Neural cell (in vitro differentiated cells): ENCODE measurements at regions not wholly inside any gene's neighbourhood (a gene's known extent, or its start where the extent isn't known, plus 50 kb on each side); places are given as distances from the start of the nearest gene placed in this dataset.

Experiments
- CTCF ChIP-seq: fragments of 450-650 bp; IDR thresholded peaks from 2 replicates; pipeline ENCODE4 v1.5.1; 2014; ENCODE audit warnings: antibody characterized with exemption, mild to moderate bottlenecking, moderate library complexity; ENCODE audit not compliant: poor library complexity, severe bottlenecking
- EP300 ChIP-seq: fragments of 450-650 bp; conservative IDR thresholded peaks from 2 replicates; pipeline ENCODE4 v1.6.1; 2014; ENCODE audit warnings: antibody characterized with exemption, mild to moderate bottlenecking, moderate library complexity; ENCODE audit not compliant: poor library complexity, severe bottlenecking
- EZH2 ChIP-seq: fragments of 200-600, 300-800 bp; shearing (Covaris generic), sonication (generic); IDR thresholded peaks from 2 replicates; pipeline ENCODE4 v1.6.1; 2014; ENCODE audit warnings: antibody characterized with exemption, low read length, borderline replicate concordance, mild to moderate bottlenecking; ENCODE audit not compliant: insufficient read depth, poor library complexity, severe bottlenecking
- MXI1 ChIP-seq: fragments of 450-650 bp; conservative IDR thresholded peaks from 2 replicates; pipeline ENCODE4 v1.6.1; 2014; ENCODE audit warnings: antibody characterized with exemption, mild to moderate bottlenecking; ENCODE audit not compliant: poor library complexity, severe bottlenecking
- POLR2AphosphoS5 ChIP-seq: IDR thresholded peaks from 2 replicates; pipeline ENCODE4 v1.6.1; 2012
- RAD21 ChIP-seq: fragments of 450-650 bp; conservative IDR thresholded peaks from 2 replicates; pipeline ENCODE4 v1.6.1; 2014; ENCODE audit warnings: antibody characterized with exemption, mild to moderate bottlenecking, moderate library complexity
- REST ChIP-seq: IDR thresholded peaks from 2 replicates; pipeline ENCODE4 v1.6.1; 2012; ENCODE audit warnings: borderline replicate concordance
- SMC3 ChIP-seq: fragments of 450-650 bp; conservative IDR thresholded peaks from 2 replicates; pipeline ENCODE4 v1.6.1; 2014; ENCODE audit warnings: antibody characterized with exemption, mild to moderate bottlenecking, moderate library complexity; ENCODE audit not compliant: poor library complexity
- TAF1 ChIP-seq: IDR thresholded peaks from 2 replicates; pipeline ENCODE4 v1.6.1; 2012; ENCODE audit warnings: low read depth

- no peak for TF ChIP-seq EP300
- TF ChIP-seq CTCF, result no peak
- no peak for TF ChIP-seq EZH2
- TF ChIP-seq REST, result no peak
- TF ChIP-seq POLR2AphosphoS5, result no peak
- no peak for TF ChIP-seq RAD21
- no peak for TF ChIP-seq SMC3
- no peak for TF ChIP-seq MXI1
- TF ChIP-seq TAF1, result no peak
Observed at GRCh38 chr6:21679761-21680265, 86.3 kb downstream of the SOX4 start.
